Prostate gland (tissue), 2 donors: ENCODE measurements at regions not wholly inside any gene's neighbourhood (a gene's known extent, or its start where the extent isn't known, plus 50 kb on each side); places are given as distances from the start of the nearest gene placed in this dataset.

ENCODE experiments used
- DNase-seq: peaks from one replicate; pipeline ENCODE4 v3.0.0-alpha.2; 2019; ENCODE audit warnings: low spot score
- H3K27ac ChIP-seq, 2 donors: fragments of 200-600 bp; sonication (generic); 2 replicates each; pipeline ENCODE4 v1.5.1; 2017 to 2019
- H3K27me3 ChIP-seq: fragments of 200-600 bp; sonication (generic); replicated peaks from 2 replicates; pipeline ENCODE4 v1.5.1; 2019; ENCODE audit not compliant: insufficient read depth
- H3K36me3 ChIP-seq, 2 donors: fragments of 200-600 bp; sonication (generic); 1 replicate in 1 of 2; 2 replicates in 1 of 2; pipeline versions ENCODE4 v1.5.1 to v1.8.1; 2017 to 2019
- H3K4me1 ChIP-seq: fragments of 200-600 bp; sonication (generic); replicated peaks from 2 replicates; pipeline ENCODE4 v1.5.1; 2019
- H3K4me3 ChIP-seq, 2 donors: fragments of 200-600 bp; sonication (generic); 2 replicates each; pipeline ENCODE4 v1.5.1; 2017 to 2019
- H3K9me3 ChIP-seq: fragments of 200-600 bp; sonication (generic); 2 replicates; pipeline ENCODE4 v1.5.1; 2017
- CTCF ChIP-seq, 4 experiments: fragments of 200-600 bp in 2 of 4; fragments of 450-650 bp in 2 of 4; sonication (generic) in 2 of 4; IDR thresholded peaks; 1 replicate in 3 of 4; 2 replicates in 1 of 4; pipeline ENCODE4 v1.5.1; 2016 to 2019; ENCODE audit warnings: antibody characterized with exemption in 4 of 4, mild to moderate bottlenecking in 2 of 4, moderate library complexity in 2 of 4
- POLR2A ChIP-seq: fragments of 450-650 bp; IDR thresholded peaks from one replicate; pipeline ENCODE4 v1.6.1; 2016; ENCODE audit warnings: antibody characterized with exemption, mild to moderate bottlenecking
- POLR2AphosphoS5 ChIP-seq: sonication (generic); formaldehyde crosslinking; IDR thresholded peaks from one replicate; pipeline ENCODE4 v1.6.1; 2017; ENCODE audit warnings: antibody characterized with exemption
- WGBS: methylation state at CpG from one replicate; pipeline ENCODE4 v1.1.5; 2018; 5-methylcytosine and 5-hydroxymethylcytosine counted together
- intact Hi-C: fragments of 100-400 bp; cut with DNase I; formaldehyde crosslinking; loops from one replicate; pipeline ENCODE4 v1.14.2; 2022

GRCh38 chr16:73877150-73877549, 419.5 kb upstream of the PSMD7 start:
- no peaks in the 10 kb centered on the region for H3K27me3 ChIP-seq
- no peaks in the 10 kb centered on the region for H3K9me3 ChIP-seq
- H3K36me3 ChIP-seq = no peaks in the 10 kb centered on the region
- H3K4me3 ChIP-seq = peak overlapping the region in 1 of 2 donors; percentile 2
- H3K4me1 ChIP-seq = no peaks in the 10 kb centered on the region
- intact Hi-C loops = no loop called here
- H3K27ac ChIP-seq = no peak overlapping the region
- no peak for TF ChIP-seq POLR2AphosphoS5
- no peak for TF ChIP-seq POLR2A
- TF ChIP-seq CTCF (IDR thresholded peaks at IDR 0.05) = no peak
- 49% methylated on average over 3 of the region's 3 CpGs for WGBS
- no peak for DNase-seq

- Histone ChIP-seq H3K27me3 (no peaks in the 10 kb centered on the region), H3K9me3 (no peaks in the 10 kb centered on the region), H3K4me1 (no peaks in the 10 kb centered on the region), H3K4me3 (no peak overlapping the region), H3K27ac (no peak overlapping the region), H3K36me3 (no peaks in the 10 kb centered on the region)
- no peak for TF ChIP-seq POLR2A
- TF ChIP-seq POLR2AphosphoS5 = no peak
- TF ChIP-seq CTCF (IDR thresholded peaks at IDR 0.05) = no peak
- no peak for DNase-seq
- intact Hi-C loops = no loop called here
- WGBS = 80% methylated on average over 7 of the region's 7 CpGs
Observed at GRCh38 chr16:73875996-73876690, 420.5 kb upstream of the PSMD7 start.

GRCh38 chr16:73874324-73874723, 422.3 kb upstream of the PSMD7 start:
- no peaks in the 10 kb centered on the region for H3K4me1 ChIP-seq
- H3K4me3 ChIP-seq = no peak overlapping the region
- no peaks in the 10 kb centered on the region for H3K36me3 ChIP-seq
- H3K9me3 ChIP-seq = no peaks in the 10 kb centered on the region
- no peak overlapping the region for H3K27ac ChIP-seq
- H3K27me3 ChIP-seq = no peaks in the 10 kb centered on the region
- WGBS = 21% methylated on average over 3 of the region's 3 CpGs
- no peak for DNase-seq
- TF ChIP-seq POLR2AphosphoS5 (no peak), POLR2A (no peak), CTCF (IDR thresholded peaks at IDR 0.05) (no peak)
- intact Hi-C loops = no loop called here

GRCh38 chr16:73873643-73874042, 423.0 kb upstream of the PSMD7 start:
- intact Hi-C loops = no loop called here
- H3K4me1 ChIP-seq = no peaks in the 10 kb centered on the region

More at GRCh38 chr16:73873643-73874042, 423.0 kb upstream of the PSMD7 start:
- H3K27me3 ChIP-seq = no peaks in the 10 kb centered on the region
- H3K9me3 ChIP-seq = no peaks in the 10 kb centered on the region
- TF ChIP-seq POLR2AphosphoS5 (no peak), CTCF (IDR thresholded peaks at IDR 0.05) (no peak), POLR2A (no peak)
- H3K27ac ChIP-seq = no peak overlapping the region
- H3K4me3 ChIP-seq = no peak overlapping the region
- 8% methylated on average over 2 of the region's 2 CpGs for WGBS
- DNase-seq = no peak
- no peaks in the 10 kb centered on the region for H3K36me3 ChIP-seq
